Islet of Langerhans (tissue), 1 donor: ENCODE measurements at regions not wholly inside any gene's neighbourhood (a gene's known extent, or its start where the extent isn't known, plus 50 kb on each side); places are given as distances from the start of the nearest gene placed in this dataset.

Experiments used
- FAIRE-seq: peaks from one replicate; lab custom pipeline; 2011; peaks lifted over from hg19 to GRCh38; lab: Jason Lieb, UNC

- no peak for FAIRE-seq
Measured at GRCh38 chrX:110852180-110852579, 56.6 kb upstream of the CHRDL1 start.

GRCh38 chrX:110851780-110852179 lies 56.2 kb upstream of the CHRDL1 start:
- no peak for FAIRE-seq

GRCh38 chrX:110847334-110847733 lies 51.7 kb upstream of the CHRDL1 start:
- peak; percentile 99 for FAIRE-seq

GRCh38 chrX:110846071-110846470 lies 50.5 kb upstream of the CHRDL1 start:
- no peak for FAIRE-seq
